Thyroid gland (tissue), 4 donors: ENCODE measurements at regions not wholly inside any gene's neighbourhood (a gene's known extent, or its start where the extent isn't known, plus 50 kb on each side); places are given as distances from the start of the nearest gene placed in this dataset.
"Not testable (repeated sequence)": the region's sequence is repeated elsewhere in the genome, so short reads cannot be mapped to it uniquely, and the experiment has no call there.

Source experiments
- DNase-seq, 2 donors: peaks; one replicate each; pipeline ENCODE4 v3.0.0-alpha.2; 2019
- H3K27ac ChIP-seq, 3 donors: fragments of 200-600 bp; sonication (generic); 1 replicate in 2 of 3; 2 replicates in 1 of 3; pipeline ENCODE4 v1.5.1; 2016 to 2019; ENCODE audit warnings: mild to moderate bottlenecking in 1 of 3, moderate library complexity in 1 of 3
- H3K27me3 ChIP-seq: fragments of 200-600 bp; sonication (generic); one replicate; pipeline ENCODE4 v1.5.1; 2019
- H3K36me3 ChIP-seq, 2 donors: fragments of 200-600 bp; sonication (generic); one replicate each; pipeline ENCODE4 v1.5.1; 2016 to 2019
- H3K4me1 ChIP-seq, 2 donors: fragments of 200-600 bp; sonication (generic); one replicate each; pipeline ENCODE4 v1.5.1; 2017 to 2019
- H3K4me3 ChIP-seq, 3 donors: fragments of 200-600 bp; sonication (generic); replicated peaks in 1 of 3; 1 replicate in 2 of 3; 2 replicates in 1 of 3; pipeline ENCODE4 v1.5.1; 2016; ENCODE audit warnings: mild to moderate bottlenecking in 1 of 3
- H3K9me3 ChIP-seq: fragments of 200-600 bp; sonication (generic); one replicate; pipeline ENCODE4 v1.5.1; 2017
- POLR2A ChIP-seq, 2 donors: fragments of 450-650 bp; IDR thresholded peaks; one replicate each; pipeline ENCODE4 v1.6.1; 2017; ENCODE audit warnings: antibody characterized with exemption in 2 of 2, mild to moderate bottlenecking in 2 of 2, moderate library complexity in 1 of 2
- WGBS, 2 donors: methylation state at CpG; one replicate each; pipeline ENCODE4 v1.1.5; 2017; 5-methylcytosine and 5-hydroxymethylcytosine counted together
- intact Hi-C: fragments of 100-400 bp; cut with DNase I; formaldehyde crosslinking; loops from one replicate; pipeline ENCODE4 v1.15.1; 2023
- TF ChIP-seq, protein P1 (sequence below), 6 experiments: fragments of 200-600 bp in 3 of 6; fragments of 450-650 bp in 3 of 6; sonication (generic) in 3 of 6; IDR thresholded peaks; one replicate each; pipeline ENCODE4 v1.5.1; 2016 to 2019; ENCODE audit warnings: antibody characterized with exemption in 6 of 6, mild to moderate bottlenecking in 2 of 6, inconsistent platforms in 1 of 6, moderate library complexity in 1 of 6

DNA sequence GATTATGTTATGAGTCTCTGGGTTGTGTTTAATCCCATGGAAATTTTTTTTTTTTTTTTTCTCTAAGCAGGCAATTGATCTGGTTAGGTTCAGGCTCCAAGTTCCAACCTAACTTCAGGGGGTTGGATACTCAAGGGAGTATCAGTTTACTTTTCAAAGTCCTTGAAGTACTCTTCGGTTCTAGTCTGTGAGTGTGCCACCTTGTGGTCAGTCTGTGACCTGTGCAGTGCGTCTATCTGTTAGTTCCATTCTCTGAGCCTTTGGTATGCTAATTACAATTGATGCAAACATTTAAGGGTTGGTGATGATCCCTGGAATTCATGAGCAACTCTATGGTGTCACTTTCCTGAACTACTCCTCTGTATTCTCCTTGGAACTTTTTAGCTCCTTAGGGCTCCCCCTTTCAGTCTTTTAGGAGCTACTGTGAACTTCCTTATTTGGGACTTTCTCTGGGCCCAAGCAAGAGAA is 342.0 kb downstream of the SOX4 start:
- TF ChIP-seq, protein P1, sequence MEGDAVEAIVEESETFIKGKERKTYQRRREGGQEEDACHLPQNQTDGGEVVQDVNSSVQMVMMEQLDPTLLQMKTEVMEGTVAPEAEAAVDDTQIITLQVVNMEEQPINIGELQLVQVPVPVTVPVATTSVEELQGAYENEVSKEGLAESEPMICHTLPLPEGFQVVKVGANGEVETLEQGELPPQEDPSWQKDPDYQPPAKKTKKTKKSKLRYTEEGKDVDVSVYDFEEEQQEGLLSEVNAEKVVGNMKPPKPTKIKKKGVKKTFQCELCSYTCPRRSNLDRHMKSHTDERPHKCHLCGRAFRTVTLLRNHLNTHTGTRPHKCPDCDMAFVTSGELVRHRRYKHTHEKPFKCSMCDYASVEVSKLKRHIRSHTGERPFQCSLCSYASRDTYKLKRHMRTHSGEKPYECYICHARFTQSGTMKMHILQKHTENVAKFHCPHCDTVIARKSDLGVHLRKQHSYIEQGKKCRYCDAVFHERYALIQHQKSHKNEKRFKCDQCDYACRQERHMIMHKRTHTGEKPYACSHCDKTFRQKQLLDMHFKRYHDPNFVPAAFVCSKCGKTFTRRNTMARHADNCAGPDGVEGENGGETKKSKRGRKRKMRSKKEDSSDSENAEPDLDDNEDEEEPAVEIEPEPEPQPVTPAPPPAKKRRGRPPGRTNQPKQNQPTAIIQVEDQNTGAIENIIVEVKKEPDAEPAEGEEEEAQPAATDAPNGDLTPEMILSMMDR (IDR thresholded peaks at IDR 0.05): peak in 4 of 6 experiments; percentile 53 to 70 (median 56)
- no peak for TF ChIP-seq POLR2A (IDR thresholded peaks at IDR 0.05)
- 30 to 38% methylated on average over 2 of the region's 2 CpGs for WGBS, 2 donors
- intact Hi-C loops: no loop called here
- H3K9me3 ChIP-seq: no peaks in the 10 kb centered on the region
- no peaks in the 10 kb centered on the region for H3K27me3 ChIP-seq
- no peaks in the 10 kb centered on the region for H3K36me3 ChIP-seq
- H3K4me3 ChIP-seq: no peak overlapping the region
- H3K27ac ChIP-seq: peak overlapping the region in 2 of 3 donors; percentile 64 to 76
- peaks cover 6 to 15% of the 10 kb centered on the region in 2 donors for H3K4me1 ChIP-seq
- peak; percentile 41 to 50 for DNase-seq

DNA sequence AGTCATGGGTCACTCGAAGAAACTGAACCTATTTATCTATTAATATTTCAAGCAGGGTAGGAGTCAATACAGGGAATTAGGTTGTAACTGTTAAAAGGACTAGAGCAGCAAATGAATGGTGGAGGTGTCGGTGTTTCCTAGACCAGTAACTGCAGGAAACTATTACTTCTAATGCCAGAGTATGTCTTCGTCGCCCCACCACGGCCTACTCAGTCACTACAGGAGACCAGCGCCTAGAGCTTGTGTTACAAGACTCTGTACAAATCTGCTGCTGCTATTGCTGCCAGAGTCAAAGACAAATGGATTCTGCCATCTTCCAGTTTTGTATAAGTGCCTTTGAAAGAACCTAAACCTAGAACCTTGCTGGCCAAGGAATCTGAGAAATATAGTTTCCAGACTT is 343.9 kb downstream of the SOX4 start:
- TF ChIP-seq POLR2A (IDR thresholded peaks at IDR 0.05): no peak
- TF ChIP-seq, protein P1 (IDR thresholded peaks at IDR 0.05): no peak
- no peaks in the 10 kb centered on the region for H3K36me3 ChIP-seq
- H3K27me3 ChIP-seq: no peaks in the 10 kb centered on the region
- no peak for DNase-seq
- no peak overlapping the region for H3K4me3 ChIP-seq
- H3K9me3 ChIP-seq: no peaks in the 10 kb centered on the region
- peaks cover 6 to 18% of the 10 kb centered on the region in 2 donors for H3K4me1 ChIP-seq
- intact Hi-C loops: no loop called here
- 94 to 95% methylated on average over 6 of the region's 6 CpGs for WGBS, 2 donors
- no peak overlapping the region for H3K27ac ChIP-seq

GRCh38 chr6:21939066-21939465 is 345.5 kb downstream of the SOX4 start:
- H3K9me3 ChIP-seq, intact Hi-C loops, DNase-seq, H3K4me3 ChIP-seq, H3K27me3 ChIP-seq, H3K27ac ChIP-seq, H3K36me3 ChIP-seq: not testable (repeated sequence)
- WGBS, 2 donors: 81 to 89% methylated on average over 8 of the region's 8 CpGs
- peaks cover 16 to 26% of the 10 kb centered on the region in 2 donors for H3K4me1 ChIP-seq

- Histone ChIP-seq H3K9me3 (no peaks in the 10 kb centered on the region), H3K27ac (no peak overlapping the region), H3K36me3 (no peaks in the 10 kb centered on the region), H3K4me3 (no peak overlapping the region), H3K27me3 (no peaks in the 10 kb centered on the region), H3K4me1 (peaks cover 18 to 33% of the 10 kb centered on the region in 2 donors)
- TF ChIP-seq, protein P1 (IDR thresholded peaks at IDR 0.05): no peak
- no peak for TF ChIP-seq POLR2A (IDR thresholded peaks at IDR 0.05)
- 94 to 97% methylated on average over 1 of the region's 1 CpG for WGBS, 2 donors
- intact Hi-C loops: no loop called here
- DNase-seq: no peak
Measured at GRCh38 chr6:21941926-21942325, 348.4 kb downstream of the SOX4 start.

DNA sequence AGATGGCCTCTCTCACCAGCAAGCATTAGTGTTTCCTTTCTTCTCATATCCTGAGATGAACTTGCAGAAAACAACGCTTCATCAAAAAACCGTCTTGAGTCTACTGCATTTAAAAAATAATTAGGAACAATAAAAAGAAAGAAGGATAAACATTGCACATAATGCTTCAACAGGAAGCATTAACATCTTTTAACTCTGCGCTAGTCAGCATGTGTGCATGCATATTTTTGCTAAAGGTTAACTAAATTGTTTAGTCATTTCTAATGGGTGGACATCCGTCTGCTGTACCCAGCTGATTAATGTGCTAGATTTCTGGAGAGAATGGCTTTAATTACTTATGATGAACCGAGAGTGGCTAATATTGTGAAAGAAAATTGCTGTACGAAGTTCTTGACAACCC is 349.3 kb downstream of the SOX4 start:
- H3K36me3 ChIP-seq: no peaks in the 10 kb centered on the region
- H3K4me1 ChIP-seq: peaks cover 28 to 43% of the 10 kb centered on the region in 2 donors
- H3K4me3 ChIP-seq: no peak overlapping the region
- H3K9me3 ChIP-seq: no peaks in the 10 kb centered on the region
- no peak for DNase-seq
- H3K27ac ChIP-seq: peak overlapping the region; percentile 2 to 69 (median 5)
- intact Hi-C loops: no loop called here
- TF ChIP-seq POLR2A (IDR thresholded peaks at IDR 0.05): no peak
- TF ChIP-seq, protein P1 (IDR thresholded peaks at IDR 0.05): no peak
- WGBS, 2 donors: 54 to 59% methylated on average over 6 of the region's 6 CpGs
- no peaks in the 10 kb centered on the region for H3K27me3 ChIP-seq
